Erythroblast (primary cell): ENCODE measurements at regions not wholly inside any gene's neighbourhood (a gene's known extent, or its start where the extent isn't known, plus 50 kb on each side); places are given as distances from the start of the nearest gene placed in this dataset.

Experiments used
- GATA1 ChIP-seq: IDR thresholded peaks from 2 replicates; pipeline ENCODE4 v1.6.1; 2011; ENCODE audit warnings: low read depth, mild to moderate bottlenecking, control low read depth, low read length, moderate library complexity
- POLR2A ChIP-seq: IDR thresholded peaks from 2 replicates; pipeline ENCODE4 v1.6.1; 2011; ENCODE audit warnings: mild to moderate bottlenecking, low read length

DNA sequence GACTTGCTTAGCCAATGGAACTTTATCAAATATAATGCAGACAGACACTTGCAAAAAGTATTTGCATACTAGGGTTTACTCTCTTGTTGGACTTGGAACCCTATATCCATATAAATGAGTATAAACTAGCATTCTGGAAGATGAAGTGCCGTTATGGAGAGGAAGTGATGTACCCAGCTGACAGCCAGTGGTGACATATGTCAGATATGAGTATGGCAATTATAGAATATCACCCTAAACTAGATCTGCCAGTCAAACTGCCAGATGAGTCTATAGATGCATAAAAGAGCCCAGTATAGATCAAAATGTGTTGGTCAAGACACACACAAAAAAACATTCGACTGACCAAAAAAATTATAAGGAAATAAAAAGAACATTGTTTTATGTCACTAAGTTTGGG lies 739.3 kb downstream of the PLA2G4A start:
- TF ChIP-seq POLR2A (no peak), GATA1 (no peak)
